Subcutaneous abdominal adipose tissue (tissue), 5 donors: ENCODE measurements at regions not wholly inside any gene's neighbourhood (a gene's known extent, or its start where the extent isn't known, plus 50 kb on each side); places are given as distances from the start of the nearest gene placed in this dataset.
"Not testable (repeated sequence)": the region's sequence is repeated elsewhere in the genome, so short reads cannot be mapped to it uniquely, and the experiment has no call there.

Experiments
- H3K27ac ChIP-seq: one replicate; pipeline ENCODE4 v1.7.0; 2013; ENCODE audit warnings: low read depth, mild to moderate bottlenecking, inconsistent platforms, low read length, moderate library complexity
- H3K27me3 ChIP-seq, 5 donors: one replicate each; pipeline ENCODE4 v1.7.0; 2013; ENCODE audit warnings: low read length in 5 of 5, inconsistent platforms in 1 of 5; ENCODE audit not compliant: control insufficient read depth in 5 of 5, insufficient read depth in 4 of 5
- H3K36me3 ChIP-seq, 5 donors: one replicate each; pipeline ENCODE4 v1.7.0; 2013; ENCODE audit warnings: low read length in 5 of 5; ENCODE audit not compliant: control insufficient read depth in 5 of 5, insufficient read depth in 5 of 5
- H3K4me1 ChIP-seq, 5 donors: one replicate each; pipeline ENCODE4 v1.7.0; 2013; ENCODE audit warnings: low read length in 5 of 5, mild to moderate bottlenecking in 3 of 5, moderate library complexity in 1 of 5; ENCODE audit not compliant: control insufficient read depth in 5 of 5, insufficient read depth in 5 of 5
- H3K4me3 ChIP-seq, 5 donors: one replicate each; pipeline ENCODE4 v1.7.0; 2013; ENCODE audit warnings: low read length in 5 of 5, low read depth in 1 of 5
- H3K9ac ChIP-seq, 5 donors: one replicate each; pipeline ENCODE4 v1.7.0; 2013; ENCODE audit warnings: low read length in 5 of 5, mild to moderate bottlenecking in 4 of 5, moderate library complexity in 3 of 5
- H3K9me3 ChIP-seq, 5 donors: one replicate each; pipeline ENCODE4 v1.7.0; 2013; ENCODE audit warnings: low read length in 5 of 5; ENCODE audit not compliant: control insufficient read depth in 5 of 5
- donor health status: healthy.
- donor health status: healthy.
- donor health status: healthy.
- donor health status: healthy.
- donor health status: healthy.

DNA sequence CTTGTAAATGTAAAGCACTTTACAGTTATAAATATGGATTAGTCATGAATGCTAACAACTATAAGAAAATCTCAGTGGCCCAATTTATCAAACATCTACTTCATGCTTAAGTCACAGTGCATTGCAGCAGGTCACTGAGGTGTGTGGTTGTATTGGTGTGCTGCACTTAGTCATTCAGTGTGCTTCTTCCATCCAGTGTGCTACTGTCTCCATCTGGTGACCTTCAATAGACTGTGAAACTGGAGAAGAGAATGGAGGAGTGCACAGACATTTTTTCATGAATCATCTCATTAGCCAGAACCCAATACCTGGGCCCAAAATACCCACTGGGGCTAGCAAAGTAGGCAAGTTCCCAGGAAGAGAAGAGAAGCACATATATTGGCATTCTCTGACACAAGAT is 199.6 kb downstream of the SHOX2 start:
- H3K27ac ChIP-seq = no peak overlapping the region
- no peaks in the 10 kb centered on the region for H3K27me3 ChIP-seq
- H3K36me3 ChIP-seq = no peaks in the 10 kb centered on the region
- H3K4me3 ChIP-seq = no peak overlapping the region
- H3K9me3 ChIP-seq = peaks cover 0 to 9% (median 7%) of the 10 kb centered on the region in 5 donors
- H3K4me1 ChIP-seq = no peaks in the 10 kb centered on the region
- H3K9ac ChIP-seq = no peak overlapping the region

DNA sequence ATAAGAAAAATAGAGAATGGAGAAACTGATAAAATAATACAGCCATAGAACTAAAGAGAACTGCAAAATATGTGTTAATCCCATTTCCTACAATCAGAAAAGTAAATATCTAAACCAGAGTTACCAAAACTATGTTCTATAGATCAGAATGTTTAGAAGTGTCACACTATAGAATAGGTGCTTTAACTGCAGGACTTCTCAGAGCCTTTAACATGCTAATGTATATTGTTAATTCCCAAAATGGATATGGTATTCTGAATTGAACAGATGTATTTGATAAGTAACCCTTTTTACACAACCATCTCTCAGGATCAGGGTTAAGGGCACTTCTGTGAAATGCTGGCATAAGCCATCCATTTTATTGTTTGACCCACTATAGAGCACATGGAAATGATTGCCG is 200.3 kb downstream of the SHOX2 start:
- H3K27ac ChIP-seq = no peak overlapping the region
- H3K27me3 ChIP-seq = no peaks in the 10 kb centered on the region
- H3K36me3 ChIP-seq = no peaks in the 10 kb centered on the region
- H3K4me3 ChIP-seq = no peak overlapping the region
- no peak overlapping the region for H3K9ac ChIP-seq
- no peaks in the 10 kb centered on the region for H3K4me1 ChIP-seq
- peaks cover 0 to 9% (median 7%) of the 10 kb centered on the region in 5 donors for H3K9me3 ChIP-seq

DNA sequence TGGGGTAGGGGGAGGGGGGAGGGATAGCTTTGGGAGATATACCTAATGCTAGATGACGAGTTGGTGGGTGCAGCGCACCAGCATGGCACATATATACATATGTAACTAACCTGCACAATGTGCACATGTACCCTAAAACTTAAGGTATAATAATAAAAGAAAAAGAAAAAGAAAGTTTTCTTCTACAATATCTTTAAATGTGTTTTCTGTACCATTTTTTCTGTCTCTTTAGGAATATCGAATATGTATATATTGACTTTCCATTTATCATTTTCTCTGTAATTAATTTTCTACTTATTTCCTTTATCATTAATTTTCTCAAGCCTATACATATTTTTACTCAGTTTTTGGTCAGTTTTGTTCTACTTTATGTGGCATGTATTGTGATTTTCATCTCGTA is 203.5 kb downstream of the SHOX2 start:
- not testable (repeated sequence) for H3K27ac ChIP-seq, H3K4me1 ChIP-seq, H3K4me3 ChIP-seq, H3K36me3 ChIP-seq, H3K9ac ChIP-seq, H3K9me3 ChIP-seq, H3K27me3 ChIP-seq

- H3K4me1 ChIP-seq = no peaks in the 10 kb centered on the region
- H3K27ac ChIP-seq = no peak overlapping the region
- no peaks in the 10 kb centered on the region for H3K9me3 ChIP-seq
- H3K4me3 ChIP-seq = no peak overlapping the region
- no peak overlapping the region for H3K9ac ChIP-seq
- H3K36me3 ChIP-seq = no peaks in the 10 kb centered on the region
- H3K27me3 ChIP-seq = no peaks in the 10 kb centered on the region
Observed at GRCh38 chr3:157888040-157888439, 218.2 kb downstream of the SHOX2 start.

DNA sequence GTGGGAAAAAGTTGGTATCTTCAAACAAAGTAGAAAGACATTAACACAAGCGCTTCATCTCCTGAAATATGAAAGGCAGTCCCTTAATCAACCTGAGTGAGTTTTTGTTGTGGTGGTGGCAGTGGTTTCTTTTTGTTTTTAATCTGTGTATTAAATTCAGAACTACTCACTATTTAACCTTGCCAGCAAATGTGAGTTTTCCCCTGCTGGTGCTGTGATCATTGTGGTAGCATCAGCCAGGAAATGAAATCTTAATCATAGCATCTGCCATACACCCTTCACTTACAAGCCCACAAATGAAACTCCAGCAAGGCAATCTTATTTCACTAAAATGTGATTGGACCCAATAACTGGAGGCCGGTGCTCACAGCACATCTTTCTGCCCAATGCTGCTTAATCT is 229.7 kb downstream of the SHOX2 start:
- Histone ChIP-seq H3K9ac (no peak overlapping the region), H3K4me1 (peaks cover 0 to 9% (median 5%) of the 10 kb centered on the region in 5 donors), H3K27me3 (no peaks in the 10 kb centered on the region), H3K27ac (no peak overlapping the region), H3K9me3 (peaks cover 0 to 3% (median 0%) of the 10 kb centered on the region in 5 donors), H3K4me3 (no peak overlapping the region), H3K36me3 (no peaks in the 10 kb centered on the region)

DNA sequence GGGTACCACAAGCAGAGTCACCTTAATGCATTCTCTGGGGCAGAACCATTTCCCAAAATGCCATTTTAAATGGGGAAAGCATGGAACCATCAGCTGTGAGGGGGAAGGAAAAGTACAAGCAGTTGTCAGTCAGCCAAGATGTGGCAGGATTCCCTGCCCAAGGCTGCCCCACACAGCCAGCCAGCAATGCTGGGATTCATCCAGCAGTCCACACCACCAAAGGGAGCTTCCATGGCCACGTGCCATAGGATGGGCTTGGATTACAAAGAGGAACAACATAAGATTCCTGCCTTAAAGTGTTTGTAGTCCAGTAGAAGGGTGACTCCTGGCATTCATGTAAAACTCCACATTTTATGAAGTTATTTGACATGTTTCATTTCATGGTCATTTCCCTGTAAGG is 233.3 kb downstream of the SHOX2 start:
- Histone ChIP-seq H3K4me1 (peaks cover 2 to 20% (median 12%) of the 10 kb centered on the region in 5 donors), H3K36me3 (no peaks in the 10 kb centered on the region), H3K4me3 (no peak overlapping the region), H3K27me3 (no peaks in the 10 kb centered on the region), H3K9ac (no peak overlapping the region), H3K27ac (no peak overlapping the region), H3K9me3 (no peaks in the 10 kb centered on the region)

DNA sequence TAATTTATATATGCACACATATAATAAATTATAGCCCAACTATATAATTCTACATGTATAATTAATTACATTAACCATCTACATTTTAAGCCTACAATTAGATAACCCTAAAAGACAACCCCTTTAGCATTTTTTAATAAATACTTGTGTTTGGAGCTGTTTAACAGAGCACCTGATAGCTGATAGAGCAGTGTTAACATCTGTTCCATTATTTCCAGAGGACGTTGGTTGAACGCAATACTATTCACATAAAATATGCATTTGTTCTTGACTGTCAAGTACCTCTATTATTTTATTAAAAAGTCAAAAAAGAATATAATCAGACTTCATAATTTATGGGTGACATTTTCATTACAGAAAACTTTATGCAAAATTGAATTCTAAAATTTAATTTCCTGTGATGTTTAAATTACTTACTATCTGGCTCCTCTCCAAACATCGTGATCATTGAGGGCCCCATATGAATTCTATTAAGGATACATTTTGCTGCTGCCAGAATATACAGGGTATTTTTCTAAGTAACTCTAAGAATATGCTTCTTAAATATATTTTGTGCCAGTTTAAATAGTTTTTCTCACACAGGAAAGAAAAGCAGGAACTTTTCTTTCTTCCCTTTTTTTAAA is 234.3 kb downstream of the SHOX2 start:
- Histone ChIP-seq H3K4me3 (no peak overlapping the region), H3K9me3 (no peaks in the 10 kb centered on the region), H3K36me3 (no peaks in the 10 kb centered on the region), H3K27me3 (no peaks in the 10 kb centered on the region), H3K4me1 (peaks cover 2 to 25% (median 12%) of the 10 kb centered on the region in 5 donors), H3K9ac (no peak overlapping the region), H3K27ac (no peak overlapping the region)

DNA sequence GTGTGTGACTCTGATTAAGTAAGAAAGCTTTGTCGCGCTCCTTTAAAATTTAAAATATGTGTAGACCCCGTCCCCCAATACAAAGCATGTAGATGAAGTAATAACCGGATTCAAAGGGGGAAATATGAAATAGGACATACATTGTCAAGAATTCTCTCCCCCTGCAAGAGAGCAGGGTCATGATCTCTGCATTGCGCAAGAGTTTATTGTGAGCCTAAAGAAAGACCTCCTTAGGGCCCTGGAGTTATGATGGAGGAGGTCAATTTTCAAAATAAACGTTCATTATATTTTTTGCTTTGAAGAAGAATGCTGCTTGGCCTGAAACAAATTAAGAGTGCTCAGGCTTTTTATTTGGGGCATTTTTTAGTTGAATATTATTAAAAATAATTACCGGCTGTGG is 235.0 kb downstream of the SHOX2 start:
- Histone ChIP-seq H3K4me3 (no peak overlapping the region), H3K9ac (no peak overlapping the region), H3K9me3 (no peaks in the 10 kb centered on the region), H3K27me3 (no peaks in the 10 kb centered on the region), H3K27ac (no peak overlapping the region), H3K4me1 (peaks cover 2 to 25% (median 12%) of the 10 kb centered on the region in 5 donors), H3K36me3 (no peaks in the 10 kb centered on the region)

- no peak overlapping the region for H3K9ac ChIP-seq
- H3K4me3 ChIP-seq = no peak overlapping the region
- H3K9me3 ChIP-seq = no peaks in the 10 kb centered on the region
- peak overlapping the region; percentile 39 for H3K27ac ChIP-seq
- H3K27me3 ChIP-seq = no peaks in the 10 kb centered on the region
- H3K36me3 ChIP-seq = no peaks in the 10 kb centered on the region
- H3K4me1 ChIP-seq = peaks cover 2 to 25% (median 12%) of the 10 kb centered on the region in 5 donors
Observed at GRCh38 chr3:157868946-157869345, 237.3 kb downstream of the SHOX2 start.

GRCh38 chr3:157868196-157868595 is 238.0 kb downstream of the SHOX2 start:
- H3K27me3 ChIP-seq = no peaks in the 10 kb centered on the region
- H3K36me3 ChIP-seq = no peaks in the 10 kb centered on the region
- no peak overlapping the region for H3K9ac ChIP-seq
- peak overlapping the region; percentile 39 for H3K27ac ChIP-seq
- peaks cover 2 to 25% (median 12%) of the 10 kb centered on the region in 5 donors for H3K4me1 ChIP-seq
- H3K4me3 ChIP-seq = no peak overlapping the region
- no peaks in the 10 kb centered on the region for H3K9me3 ChIP-seq
